ENCODE measurements at regions not wholly inside any gene's neighbourhood (a gene's known extent, or its start where the extent isn't known, plus 50 kb on each side); places are given as distances from the start of the nearest gene placed in this dataset.

- no peak for TF ChIP-seq CTCF (IDR thresholded peaks at IDR 0.05; ENCODE audit: low read depth, low read length)
- no peak for TF ChIP-seq POLR2A (IDR thresholded peaks at IDR 0.05; ENCODE audit: extremely low read depth, insufficient read length)
- TF ChIP-seq MYC (IDR thresholded peaks at IDR 0.05; ENCODE audit: low read depth, low read length), result no peak
These were observed 492.4 kb downstream of the COL11A1 start for GRCh38 chr1:102615896-102616295.

Measured in NB4 (cell line).